Right renal pelvis (tissue), 4 donors: ENCODE measurements at regions not wholly inside any gene's neighbourhood (a gene's known extent, or its start where the extent isn't known, plus 50 kb on each side); places are given as distances from the start of the nearest gene placed in this dataset.

ENCODE experiments used
- DNase-seq, 4 donors: peaks; one replicate each; pipeline ENCODE4 v3.0.0-alpha.2; 2013; ENCODE audit warnings: low read depth in 4 of 4, low spot score in 3 of 4, missing footprints in 1 of 4

GRCh38 chrX:5829469-5829868, 399.2 kb downstream of the NLGN4X start:
- no peak for DNase-seq

- no peak for DNase-seq
Measured at GRCh38 chrX:5829060-5829459, 399.6 kb downstream of the NLGN4X start.

GRCh38 chrX:5823903-5824302, 404.8 kb downstream of the NLGN4X start:
- DNase-seq = no peak

- DNase-seq = no peak
Measured at GRCh38 chrX:5810636-5811035, 418.0 kb downstream of the NLGN4X start.

- DNase-seq = no peak
Measured at GRCh38 chrX:5807181-5807580, 421.5 kb downstream of the NLGN4X start.

GRCh38 chrX:5802391-5802790, 426.3 kb downstream of the NLGN4X start:
- DNase-seq = no peak

- no peak for DNase-seq
Measured at GRCh38 chrX:5791721-5792120, 436.9 kb downstream of the NLGN4X start.

- DNase-seq = no peak
Measured at GRCh38 chrX:5788910-5789309, 439.8 kb downstream of the NLGN4X start.

GRCh38 chrX:5780821-5781220, 447.8 kb downstream of the NLGN4X start:
- DNase-seq = no peak

- no peak for DNase-seq
Measured at GRCh38 chrX:5775846-5776430, 452.7 kb downstream of the NLGN4X start.

- no peak for DNase-seq
Measured at GRCh38 chrX:5774446-5774845, 454.2 kb downstream of the NLGN4X start.

- no peak for DNase-seq
Measured at GRCh38 chrX:5771441-5771840, 457.2 kb downstream of the NLGN4X start.

- DNase-seq = no peak
Measured at GRCh38 chrX:5756616-5757015, 472.1 kb downstream of the NLGN4X start.

GRCh38 chrX:5753291-5753690, 475.4 kb downstream of the NLGN4X start:
- no peak for DNase-seq

GRCh38 chrX:5752831-5753230, 475.8 kb downstream of the NLGN4X start:
- DNase-seq = no peak

- no peak for DNase-seq
Measured at GRCh38 chrX:5748586-5749150, 480.0 kb downstream of the NLGN4X start.

- no peak for DNase-seq
Measured at GRCh38 chrX:5746231-5746630, 482.4 kb downstream of the NLGN4X start.

GRCh38 chrX:5733501-5733900, 495.2 kb downstream of the NLGN4X start:
- no peak for DNase-seq

GRCh38 chrX:5730556-5730955, 498.1 kb downstream of the NLGN4X start:
- DNase-seq = no peak

- no peak for DNase-seq
Measured at GRCh38 chrX:5726224-5726623, 502.4 kb downstream of the NLGN4X start.

GRCh38 chrX:5724123-5724522, 504.5 kb downstream of the NLGN4X start:
- no peak for DNase-seq

GRCh38 chrX:5718651-5719050, 510.0 kb downstream of the NLGN4X start:
- DNase-seq = peak in 1 of 4 donors; percentile 10

- DNase-seq = no peak
Measured at GRCh38 chrX:5716666-5717065, 512.0 kb downstream of the NLGN4X start.
